Naive B cell (primary cell): ENCODE measurements at regions not wholly inside any gene's neighbourhood (a gene's known extent, or its start where the extent isn't known, plus 50 kb on each side); places are given as distances from the start of the nearest gene placed in this dataset.
"Not testable (repeated sequence)": the region's sequence is repeated elsewhere in the genome, so short reads cannot be mapped to it uniquely, and the experiment has no call there.

Source experiments
- ATAC-seq, 2 donors: fragments of 150-1000 bp; cut with Tn5 transposase; 2 replicates each; pipeline ENCODE4 v1.10.0; 2021; ENCODE audit warnings: low read depth in 2 of 2, mild to moderate bottlenecking in 2 of 2, moderate library complexity in 2 of 2
- DNase-seq: peaks from one replicate; pipeline ENCODE4 v3.0.0; 2022
- H3K27ac Mint-ChIP-seq, 6 donors: one replicate each; pipeline ENCODE4 v1.8.0; 2020 to 2022; ENCODE audit warnings: mild to moderate bottlenecking in 6 of 6, mixed read lengths in 6 of 6, moderate library complexity in 5 of 6, inconsistent platforms in 2 of 6
- H3K27me3 Mint-ChIP-seq, 3 donors: one replicate each; pipeline ENCODE4 v1.8.0; 2021 to 2022; ENCODE audit warnings: mixed read lengths in 3 of 3, mild to moderate bottlenecking in 1 of 3
- H3K36me3 Mint-ChIP-seq, 2 donors: one replicate each; pipeline ENCODE4 v1.8.0; 2020 to 2022; ENCODE audit warnings: mixed read lengths in 2 of 2, inconsistent platforms in 1 of 2, mild to moderate bottlenecking in 1 of 2
- H3K4me1 Mint-ChIP-seq, 3 donors: one replicate each; pipeline ENCODE4 v1.8.0; 2020 to 2022; ENCODE audit warnings: mixed read lengths in 3 of 3, inconsistent platforms in 1 of 3, mild to moderate bottlenecking in 1 of 3, moderate library complexity in 1 of 3
- H3K4me3 Mint-ChIP-seq, 8 donors: one replicate each; pipeline ENCODE4 v1.8.0; 2020 to 2022; ENCODE audit warnings: mild to moderate bottlenecking in 8 of 8, mixed read lengths in 8 of 8, moderate library complexity in 8 of 8, inconsistent platforms in 2 of 8
- H3K9me3 Mint-ChIP-seq, 7 donors: one replicate each; pipeline ENCODE4 v1.8.0; 2020 to 2022; ENCODE audit warnings: mixed read lengths in 7 of 7, mild to moderate bottlenecking in 5 of 7, inconsistent platforms in 2 of 7, moderate library complexity in 1 of 7

- Mint-ChIP-seq H3K9me3 (peaks cover 0 to 8% (median 0%) of the 10 kb centered on the region in 7 donors), H3K4me1 (no peaks in the 10 kb centered on the region), H3K27me3 (peaks cover 0 to 8% (median 0%) of the 10 kb centered on the region in 3 donors), H3K27ac (no peak overlapping the region), H3K36me3 (no peaks in the 10 kb centered on the region), H3K4me3 (no peak overlapping the region)
- DNase-seq: no peak
- ATAC-seq: no peak
These were observed 125.1 kb upstream of the ZBTB20 start for GRCh38 chr3:115272036-115272824.

GRCh38 chr3:115275896-115276295 lies 128.8 kb upstream of the ZBTB20 start:
- Mint-ChIP-seq H3K36me3 (peaks cover 6 to 10% of the 10 kb centered on the region in 2 donors), H3K4me3 (no peak overlapping the region), H3K27ac (no peak overlapping the region), H3K27me3 (no peaks in the 10 kb centered on the region), H3K4me1 (no peaks in the 10 kb centered on the region), H3K9me3 (peaks cover 0 to 11% (median 3%) of the 10 kb centered on the region in 7 donors)
- no peak for ATAC-seq
- no peak for DNase-seq

DNA sequence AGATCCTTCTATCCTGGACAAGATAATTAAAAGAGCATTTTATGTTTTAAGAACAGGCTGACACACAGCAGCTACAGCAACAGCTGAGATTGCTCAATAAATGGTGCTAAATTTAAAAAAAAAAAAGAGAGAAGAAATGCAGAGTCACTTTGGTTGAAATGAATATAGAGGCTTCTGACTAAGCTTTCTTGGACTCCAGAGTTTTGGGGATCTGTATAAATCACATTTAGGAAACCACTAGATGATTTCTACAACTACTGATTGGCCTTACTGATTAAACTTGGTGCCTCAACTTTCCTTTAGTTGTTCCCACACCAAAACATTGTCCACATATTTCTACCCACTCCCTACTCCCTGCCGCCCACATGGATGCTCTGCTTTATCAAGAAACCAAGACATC lies 132.9 kb upstream of the ZBTB20 start:
- Mint-ChIP-seq H3K27ac (no peak overlapping the region), H3K4me1 (no peaks in the 10 kb centered on the region), H3K4me3 (no peak overlapping the region), H3K9me3 (peaks cover 0 to 11% (median 3%) of the 10 kb centered on the region in 7 donors), H3K27me3 (peaks cover 0 to 9% (median 4%) of the 10 kb centered on the region in 3 donors), H3K36me3 (peaks cover 6 to 10% of the 10 kb centered on the region in 2 donors)
- no peak for ATAC-seq
- DNase-seq: no peak

DNA sequence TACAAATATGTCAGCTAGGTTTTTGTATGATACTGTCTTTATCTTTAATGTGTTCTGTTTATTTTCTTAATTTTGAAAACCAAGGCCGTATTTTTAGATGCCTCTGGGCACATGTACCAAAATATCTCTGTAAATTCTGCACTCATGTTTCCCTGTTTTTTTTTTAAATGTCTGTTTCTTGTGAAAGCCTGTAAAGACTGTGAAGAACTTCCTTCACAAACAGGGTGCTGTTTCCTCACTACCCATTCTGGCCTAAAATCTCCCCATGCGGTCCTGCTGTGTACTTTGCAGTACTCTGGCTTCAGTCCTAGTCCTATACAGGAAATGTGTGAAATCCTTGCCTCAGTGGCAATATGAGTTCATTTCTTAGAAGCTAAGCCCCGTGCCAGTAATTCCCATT lies 133.4 kb upstream of the ZBTB20 start:
- ATAC-seq: no peak
- DNase-seq: no peak
- Mint-ChIP-seq H3K9me3 (peaks cover 0 to 11% (median 3%) of the 10 kb centered on the region in 7 donors), H3K36me3 (peaks cover 6 to 10% of the 10 kb centered on the region in 2 donors), H3K4me3 (no peak overlapping the region), H3K4me1 (no peaks in the 10 kb centered on the region), H3K27me3 (peaks cover 0 to 9% (median 4%) of the 10 kb centered on the region in 3 donors), H3K27ac (peak overlapping the region in 1 of 6 donors; percentile 1)

DNA sequence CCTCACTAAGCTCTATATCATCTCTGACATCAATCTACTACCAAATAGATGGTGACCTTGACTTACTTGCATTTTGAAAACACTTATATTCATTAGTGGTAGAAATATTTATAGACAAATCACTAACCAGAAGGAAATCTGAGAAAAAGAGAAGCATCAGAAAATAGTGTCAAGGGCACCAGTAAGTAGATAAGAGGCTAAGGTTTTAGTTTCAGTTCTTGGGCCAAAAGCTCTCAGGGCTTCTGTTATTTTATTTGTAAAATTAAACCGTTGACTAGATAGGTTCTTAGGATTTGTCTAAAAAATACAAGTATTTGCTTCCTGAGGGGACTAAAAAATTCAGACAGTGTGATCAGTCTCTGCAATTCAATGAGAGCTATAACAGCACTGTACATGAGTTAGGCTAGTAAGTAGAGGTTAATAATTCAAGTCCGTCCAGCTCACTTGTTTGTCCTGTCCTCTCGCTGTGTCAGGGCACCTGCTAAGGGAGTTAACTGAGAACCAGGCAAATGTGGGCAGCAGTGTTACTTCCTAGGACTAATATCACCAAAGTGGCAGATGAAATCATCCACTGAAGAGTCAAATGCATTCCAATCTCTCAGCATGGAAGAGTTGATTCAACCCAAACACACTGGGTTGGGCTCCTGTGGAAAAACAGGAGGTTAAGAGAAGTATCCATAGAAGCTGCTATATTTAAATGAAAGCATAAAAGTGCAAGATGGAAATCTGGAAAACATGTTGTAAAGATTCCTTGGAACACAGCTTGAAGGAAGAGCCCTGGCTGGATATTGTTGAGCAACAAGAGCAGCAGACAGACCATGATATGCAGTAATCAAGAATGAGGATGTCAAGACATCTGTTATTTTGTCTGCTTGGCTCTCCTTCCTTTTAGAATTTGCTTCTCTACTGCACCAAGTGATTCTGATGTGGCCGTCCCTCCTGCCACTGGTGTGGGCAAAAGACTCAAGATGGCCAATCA lies 134.9 kb upstream of the ZBTB20 start:
- Mint-ChIP-seq H3K27ac (no peak overlapping the region), H3K36me3 (peaks cover 6 to 10% of the 10 kb centered on the region in 2 donors), H3K27me3 (peaks cover 0 to 9% (median 4%) of the 10 kb centered on the region in 3 donors), H3K4me1 (no peaks in the 10 kb centered on the region), H3K4me3 (no peak overlapping the region), H3K9me3 (peaks cover 0 to 11% (median 3%) of the 10 kb centered on the region in 7 donors)
- no peak for DNase-seq
- no peak for ATAC-seq

GRCh38 chr3:115284980-115285379 lies 137.9 kb upstream of the ZBTB20 start:
- H3K36me3 Mint-ChIP-seq: no peaks in the 10 kb centered on the region
- H3K27me3 Mint-ChIP-seq: peaks cover 0 to 9% (median 4%) of the 10 kb centered on the region in 3 donors
- DNase-seq (no peak), ATAC-seq (no peak)
- no peaks in the 10 kb centered on the region for H3K9me3 Mint-ChIP-seq
- no peak overlapping the region for H3K27ac Mint-ChIP-seq
- no peak overlapping the region for H3K4me3 Mint-ChIP-seq
- H3K4me1 Mint-ChIP-seq: no peaks in the 10 kb centered on the region

- Mint-ChIP-seq H3K36me3 (no peaks in the 10 kb centered on the region), H3K4me1 (no peaks in the 10 kb centered on the region), H3K27me3 (peaks cover 0 to 9% (median 4%) of the 10 kb centered on the region in 3 donors), H3K4me3 (no peak overlapping the region), H3K27ac (no peak overlapping the region), H3K9me3 (no peaks in the 10 kb centered on the region)
- DNase-seq (no peak), ATAC-seq (no peak)
These were observed 139.6 kb upstream of the ZBTB20 start for GRCh38 chr3:115286529-115287197.

DNA sequence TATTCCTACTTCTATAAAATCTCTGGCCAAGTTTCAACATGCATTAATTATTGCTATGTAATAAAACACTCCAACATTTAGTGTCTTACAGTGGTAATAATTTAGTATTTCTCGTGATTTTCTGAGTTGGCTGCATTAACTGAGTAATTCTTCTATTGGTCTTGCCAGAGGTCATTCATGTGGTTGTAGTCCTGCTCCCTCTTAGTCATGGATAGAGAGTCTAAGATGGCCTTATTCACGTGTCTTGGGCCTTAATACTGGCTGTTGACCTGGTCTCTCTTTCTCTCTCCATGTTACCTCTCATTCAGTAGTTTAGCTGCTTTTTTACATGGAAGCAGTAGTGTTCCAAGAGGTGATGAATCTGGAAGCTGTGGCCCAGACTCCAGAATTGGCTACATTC lies 140.1 kb upstream of the ZBTB20 start:
- ATAC-seq: no peak

DNA sequence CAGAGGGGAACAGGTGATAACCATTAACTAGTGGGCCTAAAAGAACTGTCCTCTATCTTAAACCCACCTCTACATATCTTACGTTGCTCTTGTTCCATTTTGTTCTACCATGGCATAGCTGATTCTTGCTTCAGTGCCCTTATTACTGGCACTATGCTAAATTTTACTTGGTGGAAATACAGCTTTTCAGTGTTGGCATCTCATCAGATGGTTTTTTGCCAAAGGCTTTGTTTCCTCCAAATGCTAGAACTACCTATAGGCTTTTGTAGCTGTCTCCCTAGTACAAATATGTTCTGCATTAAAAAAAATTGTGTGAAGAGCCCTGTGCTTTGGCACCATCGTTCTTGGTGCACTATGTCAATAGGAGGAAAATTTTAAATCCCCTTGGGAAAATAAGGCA lies 145.0 kb upstream of the ZBTB20 start:
- no peak for ATAC-seq
- no peaks in the 10 kb centered on the region for H3K4me1 Mint-ChIP-seq
- H3K36me3 Mint-ChIP-seq: no peaks in the 10 kb centered on the region
- no peak overlapping the region for H3K27ac Mint-ChIP-seq
- no peak overlapping the region for H3K4me3 Mint-ChIP-seq
- H3K9me3 Mint-ChIP-seq: peaks cover 0 to 3% (median 0%) of the 10 kb centered on the region in 7 donors
- no peak for DNase-seq
- H3K27me3 Mint-ChIP-seq: peaks cover 0 to 5% (median 0%) of the 10 kb centered on the region in 3 donors

More for the DNA sequence above, 140.1 kb upstream of the ZBTB20 start:
- Mint-ChIP-seq H3K36me3 (no peaks in the 10 kb centered on the region), H3K27me3 (peaks cover 0 to 5% (median under 1%) of the 10 kb centered on the region in 3 donors), H3K4me1 (no peaks in the 10 kb centered on the region), H3K4me3 (no peak overlapping the region), H3K9me3 (no peaks in the 10 kb centered on the region), H3K27ac (no peak overlapping the region)
- DNase-seq: no peak

DNA sequence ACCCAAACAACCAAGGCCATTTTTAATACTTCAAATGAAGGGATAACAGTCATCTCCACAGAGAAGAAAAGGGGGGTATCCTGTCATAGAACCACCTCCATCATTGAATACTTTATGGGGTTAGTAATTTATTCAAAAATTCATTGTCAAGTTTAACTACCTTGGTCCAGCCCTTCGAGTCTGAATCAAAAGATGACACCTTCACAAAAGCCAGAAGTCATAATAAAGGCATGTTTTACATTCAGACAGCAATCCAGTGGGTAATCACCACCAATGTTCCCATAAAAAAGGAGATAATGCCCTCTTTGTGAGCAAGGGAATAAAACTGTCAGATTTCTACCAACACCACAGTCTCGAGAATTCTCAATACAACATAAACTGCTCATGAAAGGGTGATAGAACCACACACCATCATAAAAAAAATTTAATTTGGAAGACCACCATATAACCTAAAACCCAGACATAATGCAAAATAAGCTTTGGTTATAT lies 145.6 kb upstream of the ZBTB20 start:
- Mint-ChIP-seq H3K4me3 (no peak overlapping the region), H3K27ac (no peak overlapping the region), H3K9me3 (peaks cover 0 to 3% (median 0%) of the 10 kb centered on the region in 7 donors), H3K36me3 (no peaks in the 10 kb centered on the region), H3K4me1 (no peaks in the 10 kb centered on the region), H3K27me3 (peaks cover 0 to 5% (median 0%) of the 10 kb centered on the region in 3 donors)
- no peak for ATAC-seq
- DNase-seq: no peak

GRCh38 chr3:115293321-115293720 lies 146.2 kb upstream of the ZBTB20 start:
- DNase-seq (no peak), ATAC-seq (no peak)
- Mint-ChIP-seq H3K9me3 (peaks cover 0 to 3% (median 0%) of the 10 kb centered on the region in 7 donors), H3K27ac (no peak overlapping the region), H3K36me3 (no peaks in the 10 kb centered on the region), H3K27me3 (peaks cover 0 to 5% (median 0%) of the 10 kb centered on the region in 3 donors), H3K4me1 (no peaks in the 10 kb centered on the region), H3K4me3 (no peak overlapping the region)

GRCh38 chr3:115301364-115301860 lies 154.3 kb upstream of the ZBTB20 start:
- ATAC-seq: no peak
- H3K4me1 Mint-ChIP-seq: no peaks in the 10 kb centered on the region
- DNase-seq: no peak
- H3K36me3 Mint-ChIP-seq: no peaks in the 10 kb centered on the region
- peaks cover 0 to 9% (median under 1%) of the 10 kb centered on the region in 3 donors for H3K27me3 Mint-ChIP-seq
- H3K4me3 Mint-ChIP-seq: no peak overlapping the region
- no peak overlapping the region for H3K27ac Mint-ChIP-seq
- peaks cover 0 to 9% (median 2%) of the 10 kb centered on the region in 7 donors for H3K9me3 Mint-ChIP-seq

GRCh38 chr3:115317953-115318352 lies 170.9 kb upstream of the ZBTB20 start:
- H3K36me3 Mint-ChIP-seq, H3K4me1 Mint-ChIP-seq, DNase-seq, H3K27ac Mint-ChIP-seq, ATAC-seq, H3K4me3 Mint-ChIP-seq, H3K27me3 Mint-ChIP-seq: not testable (repeated sequence)
- H3K9me3 Mint-ChIP-seq: peaks cover 0 to 15% (median 2%) of the 10 kb centered on the region in 7 donors
